ENCODE measurements at regions not wholly inside any gene's neighbourhood (a gene's known extent, or its start where the extent isn't known, plus 50 kb on each side); places are given as distances from the start of the nearest gene placed in this dataset.

GRCh38 chr5:92104126-92104525 is 721.0 kb upstream of the ARRDC3 start:
- Histone ChIP-seq H3K27ac (ENCODE audit: low read length) (no peak overlapping the region), H3K36me3 (ENCODE audit: control insufficient read depth, insufficient read depth, low read length) (no peaks in the 10 kb centered on the region), H3K27me3 (ENCODE audit: control insufficient read depth, insufficient read depth, low read length) (no peaks in the 10 kb centered on the region), H3K4me1 (ENCODE audit: control insufficient read depth, insufficient read depth, low read length) (0 out of 2 replicates have a peak, but pooled peaks cover 3% of the 10 kb centered on the region), H3K4me3 (ENCODE audit: low read depth in 2 of 2, low read length in 2 of 2) (no peak overlapping the region), H3K9me3 (ENCODE audit: control insufficient read depth, insufficient read depth, low read depth, low read length) (no peaks in the 10 kb centered on the region)
- DNase-seq (ENCODE audit: low read depth, low spot score), result no peak
- CTCF ChIA-PET, result no interaction called here
- BruUV-seq (replicated peaks), result no TSS peak
- POLR2A ChIA-PET, result no interaction called here
- intact Hi-C loops (cut with micrococcal nuclease; ENCODE audit: unreplicated experiment), result no loop called here
- ATAC-seq, result no peak
- in situ Hi-C loops (cut with HindIII; ENCODE audit: low pct_unique_long_range_greater_than_20kb, low sequenced_read_pairs), result no loop called here
- TF ChIP-seq SIN3A (IDR thresholded peaks at IDR 0.05; ENCODE audit: borderline replicate concordance, insufficient read depth, low read depth, low read length) (no peak), CTCF (IDR thresholded peaks at IDR 0.05) (no peak), TCF7L2 (IDR thresholded peaks at IDR 0.05; ENCODE audit: low read depth, low read length) (no peak), POLR2AphosphoS5 (IDR thresholded peaks at IDR 0.05; ENCODE audit: low read depth, low read length) (no peak), REST (IDR thresholded peaks at IDR 0.05; ENCODE audit: insufficient read depth in 1 of 2, low read depth in 2 of 2, low read length in 1 of 2) (no peak)

- H3K36me3 ChIP-seq (ENCODE audit: control insufficient read depth, insufficient read depth, low read length), result no peaks in the 10 kb centered on the region
- in situ Hi-C loops (cut with HindIII; ENCODE audit: low pct_unique_long_range_greater_than_20kb, low sequenced_read_pairs) (no loop called here), intact Hi-C loops (cut with micrococcal nuclease; ENCODE audit: unreplicated experiment) (no loop called here)
- TF ChIP-seq POLR2AphosphoS5 (IDR thresholded peaks at IDR 0.05; ENCODE audit: low read depth, low read length) (no peak), REST (IDR thresholded peaks at IDR 0.05; ENCODE audit: insufficient read depth in 1 of 2, low read depth in 2 of 2, low read length in 1 of 2) (no peak), TCF7L2 (IDR thresholded peaks at IDR 0.05; ENCODE audit: low read depth, low read length) (no peak), SIN3A (IDR thresholded peaks at IDR 0.05; ENCODE audit: borderline replicate concordance, insufficient read depth, low read depth, low read length) (no peak), CTCF (IDR thresholded peaks at IDR 0.05) (no peak)
- DNase-seq (ENCODE audit: low read depth, low spot score) (no peak), ATAC-seq (no peak)
- ChIA-PET POLR2A (no interaction called here), CTCF (no interaction called here)
- no peaks in the 10 kb centered on the region for H3K9me3 ChIP-seq (ENCODE audit: control insufficient read depth, insufficient read depth, low read depth, low read length)
- H3K4me3 ChIP-seq (ENCODE audit: low read depth in 2 of 2, low read length in 2 of 2), result no peak overlapping the region
- no peak overlapping the region for H3K27ac ChIP-seq (ENCODE audit: low read length)
- H3K4me1 ChIP-seq (ENCODE audit: control insufficient read depth, insufficient read depth, low read length), result 0 out of 2 replicates have a peak, but pooled peaks cover 3% of the 10 kb centered on the region
- H3K27me3 ChIP-seq (ENCODE audit: control insufficient read depth, insufficient read depth, low read length), result no peaks in the 10 kb centered on the region
- BruUV-seq (replicated peaks), result no TSS peak
Measured at GRCh38 chr5:92102313-92102712, 719.2 kb upstream of the ARRDC3 start.
